COLO668 (cell line): ENCODE measurements at regions not wholly inside any gene's neighbourhood (a gene's known extent, or its start where the extent isn't known, plus 50 kb on each side); places are given as distances from the start of the nearest gene placed in this dataset.

Experiments used
- DNase-seq: peaks from one replicate; lab custom pipeline; 2025; ENCODE audit not compliant: unreplicated experiment; lab: John Stamatoyannopoulos, UW

DNA sequence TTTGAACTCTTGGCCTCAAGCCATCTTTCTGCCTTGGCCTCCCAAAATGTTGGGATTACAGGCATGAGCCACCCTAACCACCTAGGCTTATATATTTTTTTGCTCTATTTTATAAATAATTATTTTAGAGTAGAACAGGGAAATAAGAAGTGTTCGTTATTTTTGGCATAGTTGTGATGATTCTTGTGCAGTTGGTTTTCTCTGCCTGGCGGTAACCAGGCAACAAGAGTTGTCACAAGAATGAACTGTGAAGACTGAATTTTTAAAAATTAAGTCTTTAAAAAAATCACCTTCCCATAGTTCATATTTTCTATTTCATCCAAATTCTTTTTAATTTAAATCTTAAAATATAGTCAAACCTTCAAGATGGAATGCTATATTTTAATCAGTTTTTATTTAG lies 310.2 kb downstream of the ARL6IP6 start:
- no peak for DNase-seq

DNA sequence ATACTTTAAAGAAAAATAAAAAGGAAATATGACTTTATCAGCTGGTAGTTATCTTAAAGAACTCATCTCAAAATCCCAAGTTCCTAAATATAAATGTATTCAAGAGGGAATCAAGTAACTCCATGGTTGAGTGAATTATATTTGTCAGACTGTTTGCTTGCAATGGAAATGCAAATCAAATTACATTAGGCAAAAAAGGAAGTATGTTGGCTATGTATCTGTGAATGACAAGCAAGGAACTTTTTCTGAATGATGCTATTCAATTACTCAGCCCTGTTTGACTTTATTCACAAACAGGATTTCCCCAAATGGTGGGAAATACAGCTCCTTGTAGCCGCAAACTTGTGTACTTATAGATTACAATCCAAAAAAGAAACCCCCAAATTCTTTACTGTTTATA lies 309.1 kb downstream of the ARL6IP6 start:
- DNase-seq, result no peak

GRCh38 chr2:153020201-153020600 lies 301.8 kb downstream of the ARL6IP6 start:
- no peak for DNase-seq

GRCh38 chr2:153005071-153005730 lies 286.8 kb downstream of the ARL6IP6 start:
- DNase-seq, result no peak

GRCh38 chr2:153004627-153005026 lies 286.2 kb downstream of the ARL6IP6 start:
- no peak for DNase-seq

- DNase-seq, result no peak
Observed at GRCh38 chr2:152974146-152974545, 255.7 kb downstream of the ARL6IP6 start.

GRCh38 chr2:152971685-152972084 lies 253.3 kb downstream of the ARL6IP6 start:
- no peak for DNase-seq

GRCh38 chr2:152962446-152962845 lies 244.0 kb downstream of the ARL6IP6 start:
- DNase-seq, result no peak

- DNase-seq, result no peak
Observed at GRCh38 chr2:152961351-152961750, 242.9 kb downstream of the ARL6IP6 start.

DNA sequence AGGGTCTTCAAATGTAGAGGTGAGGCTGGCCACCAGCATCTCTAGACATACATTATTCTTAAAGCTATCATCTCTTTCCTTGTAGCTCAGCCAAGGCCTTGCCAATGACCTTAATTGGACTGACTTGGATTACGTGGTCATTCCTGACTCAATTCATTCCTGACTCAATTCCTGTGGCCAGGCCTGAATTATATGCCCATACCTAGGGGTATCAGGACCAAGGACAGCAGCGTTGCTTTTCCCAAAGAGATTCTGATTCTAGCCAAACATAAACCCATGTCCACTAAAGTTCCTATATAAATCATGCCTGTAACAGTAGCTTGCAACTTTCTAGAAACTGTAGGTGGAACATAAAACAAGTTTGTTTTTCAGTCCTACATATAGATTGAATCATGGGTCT lies 231.7 kb downstream of the ARL6IP6 start:
- DNase-seq, result no peak

DNA sequence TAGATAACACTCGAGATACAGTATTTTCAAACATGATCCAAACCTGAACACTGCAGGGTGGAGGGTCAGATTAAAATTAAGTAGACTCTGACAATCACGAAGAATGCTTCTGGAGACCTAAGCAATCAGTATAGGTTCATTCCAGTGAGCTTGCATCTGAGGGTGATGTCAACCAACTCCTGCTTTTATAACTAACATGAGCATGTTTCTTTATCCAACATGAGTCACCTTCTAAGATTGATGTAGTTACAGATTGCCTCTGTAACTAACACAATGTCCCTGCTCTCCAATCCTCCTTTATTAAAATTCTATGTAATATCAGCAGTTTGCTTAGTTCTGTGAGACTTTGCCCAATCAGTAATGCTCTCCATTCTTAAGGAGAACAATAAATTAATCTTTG lies 225.7 kb downstream of the ARL6IP6 start:
- no peak for DNase-seq

- DNase-seq, result no peak
Observed at GRCh38 chr2:152942940-152943440, 224.6 kb downstream of the ARL6IP6 start.

GRCh38 chr2:152930501-152930900 lies 212.1 kb downstream of the ARL6IP6 start:
- DNase-seq, result no peak

GRCh38 chr2:152929628-152930027 lies 211.2 kb downstream of the ARL6IP6 start:
- no peak for DNase-seq

DNA sequence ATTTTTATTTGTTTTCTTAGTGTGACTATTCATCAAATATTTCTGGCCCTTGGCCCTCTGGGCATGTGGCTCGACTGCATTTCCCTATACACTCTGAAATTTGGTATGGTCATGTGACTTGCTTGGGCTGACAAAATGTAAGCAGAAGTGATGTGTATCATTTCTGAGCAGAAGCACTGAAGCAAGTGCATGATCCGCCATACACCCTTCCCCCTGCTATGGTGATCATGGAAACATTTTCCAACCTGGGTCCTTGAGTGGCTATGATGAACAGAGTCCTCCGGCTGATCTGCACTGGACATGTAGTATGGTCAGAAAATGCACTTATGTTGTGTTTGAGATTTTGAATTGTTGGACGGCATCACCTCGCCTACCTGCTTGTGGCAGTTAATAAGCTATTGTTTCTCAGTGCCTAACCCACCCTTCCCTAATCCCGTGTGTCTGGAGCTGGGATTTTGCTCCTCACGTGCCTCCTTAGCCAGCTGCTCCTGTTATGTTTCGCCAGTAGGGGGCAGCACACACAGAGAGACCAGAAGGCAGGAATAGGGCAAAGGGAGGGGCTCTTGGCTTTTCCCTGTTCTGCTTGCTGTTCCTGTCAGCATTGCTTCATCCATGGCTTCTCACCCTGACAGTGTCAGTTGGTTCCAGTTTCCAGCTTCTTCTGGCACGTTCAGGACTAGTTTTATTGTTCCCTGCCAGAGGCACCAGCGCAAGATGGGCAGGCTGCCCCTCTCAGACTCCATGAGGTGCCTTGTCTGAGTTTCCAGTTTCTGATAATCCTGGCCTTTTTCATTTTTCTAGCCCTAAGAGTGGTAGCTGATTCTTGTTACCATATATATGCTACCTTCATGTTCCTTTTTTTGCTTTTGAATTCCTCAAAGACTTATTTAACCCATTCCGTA lies 207.4 kb downstream of the ARL6IP6 start:
- peak; percentile 44 for DNase-seq

GRCh38 chr2:152924722-152925121 lies 206.3 kb downstream of the ARL6IP6 start:
- DNase-seq, result no peak

DNA sequence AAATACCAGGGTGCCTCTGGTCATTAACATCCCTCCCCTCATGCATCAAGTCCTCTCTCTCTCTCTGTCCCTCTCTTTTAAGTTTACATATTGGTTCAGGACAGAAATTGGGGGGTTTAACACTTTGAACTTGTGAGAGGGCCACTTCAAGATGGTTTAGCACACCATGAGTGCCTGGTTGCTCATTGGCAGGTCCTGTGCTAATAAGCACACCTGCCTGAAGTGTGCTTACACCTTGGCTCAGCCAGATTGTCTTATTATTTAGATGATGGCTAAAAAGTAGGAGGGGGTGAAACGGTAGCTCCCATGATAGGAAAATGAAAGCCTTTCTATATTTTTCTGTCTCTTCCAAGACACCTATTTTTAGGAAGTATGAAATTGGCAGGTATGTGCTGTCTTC lies 205.8 kb downstream of the ARL6IP6 start:
- no peak for DNase-seq

DNA sequence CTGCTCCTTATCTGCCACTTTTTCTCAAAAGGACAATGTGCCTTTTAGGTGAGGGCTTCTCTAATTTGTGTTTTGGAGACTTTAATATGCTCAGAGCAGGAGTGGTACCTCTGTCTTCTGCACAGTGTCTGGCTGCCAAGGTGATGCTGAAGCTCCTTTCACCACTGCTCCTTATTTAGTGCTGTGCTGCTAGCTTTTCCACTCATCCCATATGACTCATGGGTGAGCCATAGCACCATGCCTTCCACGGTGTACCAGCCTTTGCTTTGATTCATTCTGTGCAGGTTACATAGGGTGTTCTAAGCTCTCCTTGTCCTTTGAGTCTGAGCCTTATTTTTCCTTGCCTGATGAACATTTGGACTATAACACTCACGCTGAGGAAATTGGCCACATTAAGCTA lies 202.4 kb downstream of the ARL6IP6 start:
- DNase-seq, result no peak

- DNase-seq, result no peak
Observed at GRCh38 chr2:152910970-152911369, 192.6 kb downstream of the ARL6IP6 start.

DNA sequence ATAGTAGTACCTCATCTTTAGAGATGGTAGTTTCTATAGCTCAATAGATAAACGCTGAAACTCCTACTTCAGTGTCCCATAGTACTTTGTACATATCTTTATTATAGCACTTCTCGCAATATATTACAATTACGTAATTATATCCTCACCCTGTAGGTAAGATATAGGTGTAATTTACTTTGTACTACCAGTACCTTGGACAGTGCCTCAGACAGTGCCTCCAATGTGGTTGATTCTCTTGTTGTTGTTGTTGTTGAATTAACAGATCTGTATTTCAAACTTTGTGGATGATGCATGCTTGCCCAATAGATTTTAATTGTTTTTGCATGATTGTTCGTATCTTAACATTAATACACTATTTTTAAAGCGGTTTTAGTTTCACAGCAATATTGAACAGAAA lies 188.6 kb downstream of the ARL6IP6 start:
- DNase-seq, result no peak

GRCh38 chr2:152894051-152894450 lies 175.6 kb downstream of the ARL6IP6 start:
- DNase-seq, result no peak

DNA sequence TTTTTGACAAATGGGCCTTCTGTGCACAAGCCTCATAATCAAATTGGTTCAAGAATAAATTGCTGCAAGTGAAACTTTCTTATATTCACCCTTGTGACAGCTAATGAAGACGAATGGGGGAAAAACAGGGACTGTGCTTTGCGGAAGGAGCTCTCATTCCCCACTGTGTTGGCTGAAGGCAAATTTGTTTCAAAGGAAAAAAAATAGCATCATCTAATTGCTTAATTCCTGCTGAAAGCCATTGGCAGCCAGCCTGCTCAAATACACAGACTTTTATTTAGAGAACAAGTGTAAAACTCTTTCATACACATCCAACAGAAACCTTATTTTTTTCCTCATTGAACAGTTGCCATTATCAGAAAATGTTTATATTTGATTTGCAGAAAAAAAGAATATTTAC lies 172.3 kb downstream of the ARL6IP6 start:
- no peak for DNase-seq
